Ascending aorta (tissue), 2 donors: ENCODE measurements at regions not wholly inside any gene's neighbourhood (a gene's known extent, or its start where the extent isn't known, plus 50 kb on each side); places are given as distances from the start of the nearest gene placed in this dataset.

ENCODE experiments used
- DNase-seq, 2 donors: peaks; one replicate each; pipeline ENCODE4 v3.0.0-alpha.2; 2019; ENCODE audit warnings: low spot score in 2 of 2
- H3K27ac ChIP-seq, 2 donors: fragments of 200-600 bp; sonication (generic); one replicate each; pipeline ENCODE4 v1.5.1; 2016 to 2017; ENCODE audit warnings: mild to moderate bottlenecking in 1 of 2
- H3K27me3 ChIP-seq: fragments of 200-600 bp; sonication (generic); one replicate; pipeline ENCODE4 v1.5.1; 2017
- H3K36me3 ChIP-seq, 2 donors: fragments of 200-600 bp; sonication (generic); one replicate each; pipeline ENCODE4 v1.5.1; 2016
- H3K4me1 ChIP-seq, 2 donors: fragments of 200-600 bp; sonication (generic); one replicate each; pipeline ENCODE4 v1.5.1; 2016 to 2017; ENCODE audit warnings: mild to moderate bottlenecking in 1 of 2
- H3K4me3 ChIP-seq, 2 donors: fragments of 200-600 bp; sonication (generic); one replicate each; pipeline ENCODE4 v1.5.1; 2016 to 2017; ENCODE audit warnings: mild to moderate bottlenecking in 1 of 2
- H3K9me3 ChIP-seq, 2 donors: fragments of 200-600 bp; sonication (generic); one replicate each; pipeline ENCODE4 v1.5.1; 2016
- intact Hi-C: fragments of 100-400 bp; cut with DNase I; formaldehyde crosslinking; loops from one replicate; pipeline ENCODE4 v1.15.1; 2023
- TF ChIP-seq, protein P1 (sequence below), 3 experiments: fragments of 200-600 bp in 2 of 3; fragments of 450-650 bp in 1 of 3; sonication (generic) in 2 of 3; IDR thresholded peaks; one replicate each; pipeline ENCODE4 v1.5.1; 2016 to 2019; ENCODE audit warnings: antibody characterized with exemption in 3 of 3, mild to moderate bottlenecking in 1 of 3, moderate library complexity in 1 of 3

DNA sequence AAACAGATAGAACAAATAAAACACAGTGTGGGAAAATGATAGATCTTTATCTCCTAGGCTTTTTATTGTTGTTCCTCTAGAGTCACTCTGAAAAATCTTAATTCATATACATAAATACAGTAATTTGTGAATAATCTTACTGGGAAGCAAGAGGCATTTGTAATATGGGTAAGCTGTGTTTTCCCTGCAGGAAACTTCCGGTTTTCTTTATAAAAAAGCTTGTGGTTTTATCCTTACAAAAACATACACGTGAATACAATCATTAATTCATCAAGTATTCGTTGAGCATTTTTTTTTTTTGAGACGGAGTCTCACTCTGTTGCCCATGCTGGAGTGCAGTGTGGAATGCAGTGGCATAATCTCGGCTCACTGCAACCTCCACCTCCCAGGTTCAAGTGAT, 1312.8 kb upstream of the ZEB2 start:
- no peaks in the 10 kb centered on the region for H3K9me3 ChIP-seq
- no peaks in the 10 kb centered on the region for H3K36me3 ChIP-seq
- no peaks in the 10 kb centered on the region for H3K27me3 ChIP-seq
- H3K27ac ChIP-seq = no peak overlapping the region
- TF ChIP-seq, protein P1, sequence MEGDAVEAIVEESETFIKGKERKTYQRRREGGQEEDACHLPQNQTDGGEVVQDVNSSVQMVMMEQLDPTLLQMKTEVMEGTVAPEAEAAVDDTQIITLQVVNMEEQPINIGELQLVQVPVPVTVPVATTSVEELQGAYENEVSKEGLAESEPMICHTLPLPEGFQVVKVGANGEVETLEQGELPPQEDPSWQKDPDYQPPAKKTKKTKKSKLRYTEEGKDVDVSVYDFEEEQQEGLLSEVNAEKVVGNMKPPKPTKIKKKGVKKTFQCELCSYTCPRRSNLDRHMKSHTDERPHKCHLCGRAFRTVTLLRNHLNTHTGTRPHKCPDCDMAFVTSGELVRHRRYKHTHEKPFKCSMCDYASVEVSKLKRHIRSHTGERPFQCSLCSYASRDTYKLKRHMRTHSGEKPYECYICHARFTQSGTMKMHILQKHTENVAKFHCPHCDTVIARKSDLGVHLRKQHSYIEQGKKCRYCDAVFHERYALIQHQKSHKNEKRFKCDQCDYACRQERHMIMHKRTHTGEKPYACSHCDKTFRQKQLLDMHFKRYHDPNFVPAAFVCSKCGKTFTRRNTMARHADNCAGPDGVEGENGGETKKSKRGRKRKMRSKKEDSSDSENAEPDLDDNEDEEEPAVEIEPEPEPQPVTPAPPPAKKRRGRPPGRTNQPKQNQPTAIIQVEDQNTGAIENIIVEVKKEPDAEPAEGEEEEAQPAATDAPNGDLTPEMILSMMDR (IDR thresholded peaks at IDR 0.05) = no peak
- no peak overlapping the region for H3K4me3 ChIP-seq
- no peak for DNase-seq
- no peaks in the 10 kb centered on the region for H3K4me1 ChIP-seq
- intact Hi-C loops = no loop called here

- no peak for DNase-seq
- intact Hi-C loops = no loop called here
- Histone ChIP-seq H3K27me3 (no peaks in the 10 kb centered on the region), H3K4me1 (no peaks in the 10 kb centered on the region), H3K27ac (no peak overlapping the region), H3K36me3 (no peaks in the 10 kb centered on the region), H3K4me3 (no peak overlapping the region), H3K9me3 (no peaks in the 10 kb centered on the region)
- TF ChIP-seq, protein P1 (IDR thresholded peaks at IDR 0.05) = no peak
These were observed 1310.0 kb upstream of the ZEB2 start for GRCh38 chr2:145829931-145830330.

GRCh38 chr2:145827235-145827634, 1307.3 kb upstream of the ZEB2 start:
- Histone ChIP-seq H3K27ac (no peak overlapping the region), H3K4me3 (no peak overlapping the region), H3K27me3 (no peaks in the 10 kb centered on the region), H3K36me3 (no peaks in the 10 kb centered on the region), H3K4me1 (no peaks in the 10 kb centered on the region), H3K9me3 (no peaks in the 10 kb centered on the region)
- TF ChIP-seq, protein P1 (IDR thresholded peaks at IDR 0.05) = no peak
- intact Hi-C loops = no loop called here
- no peak for DNase-seq

- H3K36me3 ChIP-seq = no peaks in the 10 kb centered on the region
- H3K4me3 ChIP-seq = no peak overlapping the region
- DNase-seq = no peak
- H3K4me1 ChIP-seq = no peaks in the 10 kb centered on the region
- H3K9me3 ChIP-seq = no peaks in the 10 kb centered on the region
- no peaks in the 10 kb centered on the region for H3K27me3 ChIP-seq
- TF ChIP-seq, protein P1 (IDR thresholded peaks at IDR 0.05) = no peak
- H3K27ac ChIP-seq = no peak overlapping the region
- intact Hi-C loops = no loop called here
These were observed 1304.5 kb upstream of the ZEB2 start for GRCh38 chr2:145824384-145824783.

GRCh38 chr2:145822892-145823534, 1303.1 kb upstream of the ZEB2 start:
- no peaks in the 10 kb centered on the region for H3K27me3 ChIP-seq
- no peaks in the 10 kb centered on the region for H3K36me3 ChIP-seq
- no peaks in the 10 kb centered on the region for H3K4me1 ChIP-seq
- H3K27ac ChIP-seq = no peak overlapping the region
- TF ChIP-seq, protein P1 (IDR thresholded peaks at IDR 0.05) = no peak
- no peaks in the 10 kb centered on the region for H3K9me3 ChIP-seq
- intact Hi-C loops = no loop called here
- H3K4me3 ChIP-seq = no peak overlapping the region
- DNase-seq = no peak

- TF ChIP-seq, protein P1 (IDR thresholded peaks at IDR 0.05) = no peak
- H3K4me3 ChIP-seq = no peak overlapping the region
- intact Hi-C loops = no loop called here
- no peaks in the 10 kb centered on the region for H3K36me3 ChIP-seq
- H3K27me3 ChIP-seq = no peaks in the 10 kb centered on the region
- H3K27ac ChIP-seq = no peak overlapping the region
- no peaks in the 10 kb centered on the region for H3K9me3 ChIP-seq
- DNase-seq = no peak
- no peaks in the 10 kb centered on the region for H3K4me1 ChIP-seq
These were observed 1300.7 kb upstream of the ZEB2 start for GRCh38 chr2:145820651-145821050.
